ENCODE measurements at regions not wholly inside any gene's neighbourhood (a gene's known extent, or its start where the extent isn't known, plus 50 kb on each side); places are given as distances from the start of the nearest gene placed in this dataset.

DNA sequence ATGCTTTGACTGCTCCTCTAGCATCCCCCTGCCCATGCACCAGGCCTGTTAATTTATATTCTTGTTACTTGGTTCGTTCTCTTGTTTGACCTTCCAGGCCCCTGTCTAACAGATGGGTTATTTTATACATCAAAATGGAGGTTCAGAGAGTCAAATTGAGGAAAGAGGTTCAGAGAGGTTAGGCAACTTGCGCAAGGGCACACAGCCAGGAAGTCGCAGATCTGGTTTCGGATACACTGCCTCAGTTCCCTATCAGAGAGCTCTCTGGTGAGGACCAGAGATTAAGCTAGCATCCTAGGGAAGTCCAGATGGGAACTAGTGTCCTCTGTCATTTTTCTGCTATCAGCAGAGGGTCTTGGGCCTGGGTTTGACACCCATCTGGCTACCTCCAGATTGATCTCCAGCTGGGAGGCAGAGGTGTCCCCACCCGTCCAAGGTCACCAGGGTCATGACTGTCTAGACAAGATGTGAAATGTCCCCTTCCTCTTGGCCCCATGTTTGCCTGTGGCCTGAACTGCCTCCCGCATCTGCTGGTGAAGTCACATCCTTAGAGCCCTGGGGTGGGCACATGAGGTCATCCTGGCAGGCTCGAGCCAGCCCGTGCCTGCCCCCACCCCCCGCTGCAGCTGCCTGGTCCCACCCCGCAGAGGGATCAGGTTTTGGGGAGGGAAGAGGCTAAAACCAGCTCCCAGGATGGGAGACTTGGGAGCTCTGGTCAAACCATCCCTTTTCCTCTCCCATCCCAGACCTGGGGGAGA lies 84.3 kb upstream of the NCOR2 start:
- Histone ChIP-seq H3K27ac (peak overlapping the region in 2 of 4 donors; percentile 9 to 52), H3K4me3 (no peak overlapping the region), H3K9me3 (peaks cover 0 to 10% (median 0%) of the 10 kb centered on the region in 3 donors), H3K27me3 (peaks cover 0 to 34% (median 0%) of the 10 kb centered on the region in 4 donors), H3K4me1 (peaks cover 17 to 39% (median 22%) of the 10 kb centered on the region in 3 donors), H3K36me3 (no peaks in the 10 kb centered on the region)
- WGBS, 2 donors = 87 to 90% methylated on average over 4 to 5 of the region's 10 CpGs
- TF ChIP-seq, protein P1, sequence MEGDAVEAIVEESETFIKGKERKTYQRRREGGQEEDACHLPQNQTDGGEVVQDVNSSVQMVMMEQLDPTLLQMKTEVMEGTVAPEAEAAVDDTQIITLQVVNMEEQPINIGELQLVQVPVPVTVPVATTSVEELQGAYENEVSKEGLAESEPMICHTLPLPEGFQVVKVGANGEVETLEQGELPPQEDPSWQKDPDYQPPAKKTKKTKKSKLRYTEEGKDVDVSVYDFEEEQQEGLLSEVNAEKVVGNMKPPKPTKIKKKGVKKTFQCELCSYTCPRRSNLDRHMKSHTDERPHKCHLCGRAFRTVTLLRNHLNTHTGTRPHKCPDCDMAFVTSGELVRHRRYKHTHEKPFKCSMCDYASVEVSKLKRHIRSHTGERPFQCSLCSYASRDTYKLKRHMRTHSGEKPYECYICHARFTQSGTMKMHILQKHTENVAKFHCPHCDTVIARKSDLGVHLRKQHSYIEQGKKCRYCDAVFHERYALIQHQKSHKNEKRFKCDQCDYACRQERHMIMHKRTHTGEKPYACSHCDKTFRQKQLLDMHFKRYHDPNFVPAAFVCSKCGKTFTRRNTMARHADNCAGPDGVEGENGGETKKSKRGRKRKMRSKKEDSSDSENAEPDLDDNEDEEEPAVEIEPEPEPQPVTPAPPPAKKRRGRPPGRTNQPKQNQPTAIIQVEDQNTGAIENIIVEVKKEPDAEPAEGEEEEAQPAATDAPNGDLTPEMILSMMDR (IDR thresholded peaks at IDR 0.05) = no peak
- no peak for TF ChIP-seq POLR2A (IDR thresholded peaks at IDR 0.05)
- DNase-seq = no peak
- intact Hi-C loops (cut with DNase I) = no loop called here

DNA sequence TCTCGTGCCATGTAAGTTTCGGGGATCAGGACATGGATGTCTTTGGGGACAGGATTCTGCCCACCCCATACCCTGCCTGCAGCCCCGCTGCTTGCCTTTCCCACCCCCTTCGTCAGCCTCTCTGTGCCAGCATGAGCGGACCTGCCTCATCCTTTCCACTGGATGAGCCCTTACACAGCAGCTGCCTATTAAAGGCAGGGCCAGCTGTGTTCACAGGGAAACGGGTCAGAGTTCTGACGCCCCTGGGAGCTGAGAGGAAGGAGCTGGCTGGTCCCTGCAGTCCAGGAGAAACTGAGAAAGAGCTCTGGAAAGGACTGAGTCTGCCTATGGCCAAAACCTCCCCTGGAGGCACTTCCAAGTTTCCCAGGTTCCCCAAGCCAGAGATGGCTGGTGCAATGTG lies 83.5 kb upstream of the NCOR2 start:
- no peak for DNase-seq
- H3K4me3 ChIP-seq = no peak overlapping the region
- 73 to 100% methylated on average over 3 to 4 of the region's 7 CpGs for WGBS, 2 donors

DNA sequence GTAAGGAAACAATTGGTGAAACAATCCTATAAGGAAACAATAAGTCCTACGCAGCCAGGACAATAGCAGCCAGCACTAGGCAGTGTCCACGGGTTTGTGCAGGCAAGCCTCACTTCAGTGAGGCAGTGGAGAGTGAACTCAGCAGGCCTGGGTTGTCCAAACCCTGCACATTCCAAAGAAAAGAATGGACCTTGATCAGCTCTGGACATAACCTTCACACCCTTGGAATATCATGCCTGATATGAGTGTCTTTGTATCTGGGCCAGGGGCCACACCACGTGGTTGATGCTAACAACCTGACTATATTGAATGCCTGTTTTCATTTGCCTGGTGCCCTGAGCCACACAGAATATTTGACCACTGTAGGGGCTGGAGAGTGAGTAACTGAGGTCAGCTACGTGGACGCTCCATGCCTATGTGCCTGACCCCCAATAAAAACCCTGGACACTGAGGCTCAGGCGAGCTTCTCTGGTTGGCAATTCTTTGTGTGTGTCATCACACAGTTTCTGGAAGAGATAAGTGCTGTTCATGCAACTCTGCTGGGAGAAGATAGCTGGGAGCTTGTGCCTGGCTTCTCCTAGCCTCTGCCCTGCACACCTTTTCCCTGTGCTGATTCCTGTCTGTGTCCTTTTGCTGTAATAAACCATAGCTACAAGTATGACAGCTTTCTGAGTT lies 81.4 kb upstream of the NCOR2 start:
- Histone ChIP-seq H3K4me3 (no peak overlapping the region), H3K27me3 (peaks cover 0 to 40% (median 0%) of the 10 kb centered on the region in 4 donors), H3K9me3 (peaks cover 0 to 10% (median 0%) of the 10 kb centered on the region in 3 donors), H3K4me1 (peaks cover 0 to 26% (median 4%) of the 10 kb centered on the region in 3 donors), H3K36me3 (no peaks in the 10 kb centered on the region), H3K27ac (no peak overlapping the region)
- DNase-seq = no peak
- TF ChIP-seq, protein P1 (IDR thresholded peaks at IDR 0.05) = no peak
- no peak for TF ChIP-seq POLR2A (IDR thresholded peaks at IDR 0.05)
- intact Hi-C loops (cut with DNase I) = no loop called here
- 72 to 78% methylated on average over 6 of the region's 6 CpGs for WGBS, 2 donors

More for the DNA sequence above, 83.5 kb upstream of the NCOR2 start:
- H3K9me3 ChIP-seq = peaks cover 0 to 10% (median 0%) of the 10 kb centered on the region in 3 donors
- intact Hi-C loops (cut with DNase I) = no loop called here
- peaks cover 0 to 41% (median 0%) of the 10 kb centered on the region in 4 donors for H3K27me3 ChIP-seq
- no peaks in the 10 kb centered on the region for H3K36me3 ChIP-seq
- TF ChIP-seq, protein P1 (IDR thresholded peaks at IDR 0.05) = no peak
- no peak for TF ChIP-seq POLR2A (IDR thresholded peaks at IDR 0.05)
- H3K4me1 ChIP-seq = peaks cover 15 to 41% (median 17%) of the 10 kb centered on the region in 3 donors
- H3K27ac ChIP-seq = no peak overlapping the region

DNA sequence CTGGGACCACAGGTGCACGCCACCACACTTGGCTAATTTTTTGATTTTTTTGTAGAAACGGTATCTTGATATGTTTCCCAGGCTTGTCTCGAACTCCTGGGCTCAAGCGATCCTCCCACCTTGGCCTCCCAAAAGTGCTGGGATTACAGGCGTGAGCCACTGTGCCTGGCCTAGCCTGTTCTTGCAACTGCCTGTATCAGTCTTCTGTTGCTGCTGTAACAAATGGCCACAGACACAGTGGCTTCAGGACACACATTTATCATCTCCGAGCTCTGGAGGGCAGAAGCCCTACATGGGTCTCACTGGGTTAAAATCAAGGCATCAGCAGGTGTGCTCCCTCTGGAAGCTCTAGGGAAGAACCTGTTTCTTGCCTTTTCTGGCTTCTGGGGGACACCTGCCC lies 79.9 kb upstream of the NCOR2 start:
- TF ChIP-seq, protein P1 (IDR thresholded peaks at IDR 0.05) = no peak
- TF ChIP-seq POLR2A (IDR thresholded peaks at IDR 0.05) = no peak

More for the DNA sequence above, 79.9 kb upstream of the NCOR2 start:
- H3K9me3 ChIP-seq = peaks cover 0 to 10% (median 0%) of the 10 kb centered on the region in 3 donors
- H3K36me3 ChIP-seq = no peaks in the 10 kb centered on the region
- 94 to 100% methylated on average over 5 of the region's 6 CpGs for WGBS, 2 donors
- no peak overlapping the region for H3K4me3 ChIP-seq
- peaks cover 0 to 17% (median 0%) of the 10 kb centered on the region in 3 donors for H3K4me1 ChIP-seq
- no peak overlapping the region for H3K27ac ChIP-seq
- H3K27me3 ChIP-seq = peaks cover 0 to 36% (median 0%) of the 10 kb centered on the region in 4 donors
- DNase-seq = no peak
- intact Hi-C loops (cut with DNase I) = no loop called here
